ENCODE measurements at regions not wholly inside any gene's neighbourhood (a gene's known extent, or its start where the extent isn't known, plus 50 kb on each side); places are given as distances from the start of the nearest gene placed in this dataset.
A peak's percentile ranks its signal among the peaks of the same experiment; 100 is the strongest.
"Not testable (repeated sequence)": the region's sequence is repeated elsewhere in the genome, so short reads cannot be mapped to it uniquely, and the experiment has no call there.

DNA sequence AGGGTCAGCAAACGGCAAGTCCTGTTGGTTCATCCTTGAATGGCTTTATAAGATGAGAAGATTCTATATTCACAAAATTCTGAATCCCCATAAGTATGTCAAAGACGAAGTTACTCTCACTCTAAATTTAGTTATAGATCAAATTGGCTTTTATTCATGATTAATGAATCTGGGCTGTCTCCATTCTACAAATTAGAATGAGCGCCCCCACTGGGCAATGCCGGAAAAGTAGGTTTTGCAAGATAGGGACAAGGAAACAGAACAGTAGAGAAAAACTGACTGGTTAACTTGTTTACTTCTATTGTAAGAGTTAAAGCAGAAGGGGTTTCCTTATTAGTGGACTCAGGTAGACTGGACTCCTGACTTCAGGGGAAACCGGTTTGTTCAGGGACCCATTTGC lies 100.3 kb downstream of the F11 start:
- TF ChIP-seq, protein P1, sequence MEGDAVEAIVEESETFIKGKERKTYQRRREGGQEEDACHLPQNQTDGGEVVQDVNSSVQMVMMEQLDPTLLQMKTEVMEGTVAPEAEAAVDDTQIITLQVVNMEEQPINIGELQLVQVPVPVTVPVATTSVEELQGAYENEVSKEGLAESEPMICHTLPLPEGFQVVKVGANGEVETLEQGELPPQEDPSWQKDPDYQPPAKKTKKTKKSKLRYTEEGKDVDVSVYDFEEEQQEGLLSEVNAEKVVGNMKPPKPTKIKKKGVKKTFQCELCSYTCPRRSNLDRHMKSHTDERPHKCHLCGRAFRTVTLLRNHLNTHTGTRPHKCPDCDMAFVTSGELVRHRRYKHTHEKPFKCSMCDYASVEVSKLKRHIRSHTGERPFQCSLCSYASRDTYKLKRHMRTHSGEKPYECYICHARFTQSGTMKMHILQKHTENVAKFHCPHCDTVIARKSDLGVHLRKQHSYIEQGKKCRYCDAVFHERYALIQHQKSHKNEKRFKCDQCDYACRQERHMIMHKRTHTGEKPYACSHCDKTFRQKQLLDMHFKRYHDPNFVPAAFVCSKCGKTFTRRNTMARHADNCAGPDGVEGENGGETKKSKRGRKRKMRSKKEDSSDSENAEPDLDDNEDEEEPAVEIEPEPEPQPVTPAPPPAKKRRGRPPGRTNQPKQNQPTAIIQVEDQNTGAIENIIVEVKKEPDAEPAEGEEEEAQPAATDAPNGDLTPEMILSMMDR (conservative IDR thresholded peaks at IDR 0.05; ENCODE audit: low read depth, low read length) = no peak
- H3K4me3 ChIP-seq (ENCODE audit: low read depth, low read length) = no peak overlapping the region
- no peak for DNase-seq (ENCODE audit: low read depth)

DNA sequence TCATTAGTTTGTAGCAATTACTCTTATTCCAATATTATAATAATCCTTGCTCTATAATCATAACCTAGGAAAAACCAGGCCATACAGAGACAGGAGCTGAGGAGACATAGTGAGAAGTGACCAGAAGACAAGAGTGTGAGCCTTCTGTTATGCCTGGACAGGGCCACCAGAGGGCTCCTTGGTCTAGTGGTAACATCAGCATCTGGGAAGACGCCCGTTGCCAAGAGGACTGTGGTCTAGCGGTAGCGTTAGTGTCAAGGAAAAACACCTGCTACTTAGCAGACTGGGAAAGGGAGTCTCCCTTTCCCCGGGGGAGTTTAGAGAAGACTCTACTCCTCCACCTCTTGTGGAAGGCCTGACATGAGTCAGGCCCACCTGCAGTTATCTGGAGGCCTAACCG lies 97.0 kb downstream of the F11 start:
- not testable (repeated sequence) for H3K4me3 ChIP-seq (ENCODE audit: low read depth, low read length); DNase-seq (ENCODE audit: low read depth)
- TF ChIP-seq, protein P1 (conservative IDR thresholded peaks at IDR 0.05; ENCODE audit: low read depth, low read length) = peak; percentile 7

DNA sequence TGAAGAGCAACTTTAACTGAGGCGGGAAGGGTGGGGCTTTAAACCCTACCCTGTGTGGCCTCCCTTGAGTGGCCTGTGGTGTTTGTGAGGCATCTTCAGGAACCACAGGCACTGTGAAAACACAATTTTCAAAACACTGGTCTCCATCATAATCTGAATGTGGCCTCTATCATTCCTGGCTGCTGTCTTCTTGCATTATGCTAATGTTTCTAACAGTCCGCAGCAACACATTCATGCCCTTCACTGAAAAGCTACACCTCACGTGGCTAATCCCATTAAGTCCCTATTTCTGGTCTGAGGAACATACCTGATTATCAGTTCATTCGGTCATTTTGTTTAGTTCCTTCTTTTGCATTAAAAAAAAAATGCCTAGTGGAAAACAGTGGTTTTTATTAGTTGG lies 94.6 kb downstream of the F11 start:
- TF ChIP-seq, protein P1 (conservative IDR thresholded peaks at IDR 0.05; ENCODE audit: low read depth, low read length) = no peak
- no peak for DNase-seq (ENCODE audit: low read depth)
- H3K4me3 ChIP-seq (ENCODE audit: low read depth, low read length) = no peak overlapping the region

DNA sequence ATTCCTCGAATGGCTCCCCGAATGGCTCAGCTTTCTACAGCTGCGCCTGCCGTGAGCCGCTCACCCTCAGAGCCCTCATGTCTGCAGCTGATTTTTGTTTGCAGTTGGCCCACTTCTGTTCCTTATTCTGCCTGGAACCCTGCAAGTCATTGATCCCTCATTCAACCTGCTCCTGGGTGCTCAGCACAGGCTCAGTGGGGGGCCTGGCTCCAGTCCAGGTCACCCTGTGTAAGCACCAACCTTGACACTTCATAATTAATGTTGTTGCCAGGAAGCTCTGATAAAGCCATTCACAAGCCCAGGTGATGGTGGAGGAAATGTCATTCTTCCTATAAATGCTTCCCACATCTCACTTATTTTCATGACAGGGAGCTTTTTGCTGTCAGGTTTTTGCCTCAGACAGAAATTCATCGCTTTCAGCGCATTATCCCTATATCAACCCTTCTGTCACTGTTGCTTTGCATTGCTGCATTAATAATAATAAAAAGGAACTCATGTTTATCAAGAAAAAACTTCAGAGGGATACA lies 85.7 kb downstream of the F11 start:
- TF ChIP-seq, protein P1 (conservative IDR thresholded peaks at IDR 0.05; ENCODE audit: low read depth, low read length) = no peak
- DNase-seq (ENCODE audit: low read depth) = no peak
- H3K4me3 ChIP-seq (ENCODE audit: low read depth, low read length) = no peak overlapping the region

DNA sequence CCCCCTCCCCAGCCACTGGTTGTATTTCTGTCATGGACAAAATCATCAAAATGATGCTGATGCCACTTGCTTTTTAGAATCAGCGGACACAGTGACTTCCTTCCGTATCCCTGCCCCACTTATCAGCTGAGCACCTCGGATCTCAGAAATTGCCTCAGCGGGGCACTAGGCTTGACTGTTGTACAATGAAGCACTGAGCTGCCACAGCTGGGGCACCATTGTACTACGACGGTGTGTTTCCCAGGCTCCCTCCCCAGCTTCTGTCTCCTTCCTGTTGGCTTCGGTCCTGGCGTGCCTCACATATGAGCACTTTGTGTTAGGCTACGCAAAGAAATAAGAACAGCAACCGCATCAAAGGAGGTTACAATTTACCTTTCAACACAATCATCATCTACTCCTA lies 82.4 kb downstream of the F11 start:
- H3K4me3 ChIP-seq (ENCODE audit: low read depth, low read length) = no peak overlapping the region
- no peak for DNase-seq (ENCODE audit: low read depth)
- TF ChIP-seq, protein P1 (conservative IDR thresholded peaks at IDR 0.05; ENCODE audit: low read depth, low read length) = no peak

DNA sequence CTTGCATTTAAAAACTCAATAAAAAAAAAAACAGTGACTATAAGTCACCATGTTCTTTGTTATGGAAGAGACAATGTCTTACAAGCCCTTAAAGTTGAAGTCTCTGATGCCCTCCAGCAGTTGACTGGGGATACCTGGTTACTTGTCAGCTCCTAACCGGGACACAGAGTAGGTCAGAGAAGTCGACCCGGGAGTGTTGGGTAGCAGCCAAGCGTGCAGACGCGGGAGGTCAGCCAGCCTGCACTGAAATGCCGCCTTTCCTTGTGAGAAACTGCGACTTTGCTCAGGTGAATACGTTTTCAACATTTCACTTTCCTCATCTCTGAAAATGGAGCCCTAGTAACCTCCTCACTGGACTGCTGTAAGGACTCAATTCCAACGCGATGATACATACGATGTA lies 81.8 kb downstream of the F11 start:
- no peak for DNase-seq (ENCODE audit: low read depth)
- TF ChIP-seq, protein P1 (conservative IDR thresholded peaks at IDR 0.05; ENCODE audit: low read depth, low read length) = no peak
- no peak overlapping the region for H3K4me3 ChIP-seq (ENCODE audit: low read depth, low read length)

DNA sequence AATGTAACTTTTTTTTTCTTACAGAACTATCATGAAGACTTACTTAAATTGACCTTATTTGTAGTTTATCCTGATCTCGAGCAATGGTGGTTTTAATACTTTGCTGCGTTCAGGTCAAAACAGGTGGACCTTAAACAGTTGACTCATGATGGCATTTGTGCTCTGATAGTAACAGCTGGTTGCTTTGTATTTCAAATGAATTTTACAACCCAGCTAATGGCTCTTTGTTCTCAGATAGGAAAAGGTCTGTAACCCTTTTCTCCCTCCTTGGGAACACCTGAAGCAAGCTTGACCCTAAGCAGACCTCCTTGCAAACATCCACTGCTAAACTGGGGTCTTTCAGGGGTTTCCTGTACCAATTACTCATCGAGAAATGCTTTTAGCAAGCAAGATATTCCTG lies 79.2 kb downstream of the F11 start:
- DNase-seq (ENCODE audit: low read depth) = no peak
- TF ChIP-seq, protein P1 (conservative IDR thresholded peaks at IDR 0.05; ENCODE audit: low read depth, low read length) = no peak
- no peak overlapping the region for H3K4me3 ChIP-seq (ENCODE audit: low read depth, low read length)

Measured in choroid plexus epithelial cell (primary cell).